ENCODE measurements at regions not wholly inside any gene's neighbourhood (a gene's known extent, or its start where the extent isn't known, plus 50 kb on each side); places are given as distances from the start of the nearest gene placed in this dataset.
"Not testable (repeated sequence)": the region's sequence is repeated elsewhere in the genome, so short reads cannot be mapped to it uniquely, and the experiment has no call there.

- DNase-seq (ENCODE audit: extremely low read depth in 1 of 2, low read depth in 1 of 2) = no peak
These were observed 769.7 kb upstream of the AUTS2 start for GRCh38 chr7:68828575-68828974.

DNA sequence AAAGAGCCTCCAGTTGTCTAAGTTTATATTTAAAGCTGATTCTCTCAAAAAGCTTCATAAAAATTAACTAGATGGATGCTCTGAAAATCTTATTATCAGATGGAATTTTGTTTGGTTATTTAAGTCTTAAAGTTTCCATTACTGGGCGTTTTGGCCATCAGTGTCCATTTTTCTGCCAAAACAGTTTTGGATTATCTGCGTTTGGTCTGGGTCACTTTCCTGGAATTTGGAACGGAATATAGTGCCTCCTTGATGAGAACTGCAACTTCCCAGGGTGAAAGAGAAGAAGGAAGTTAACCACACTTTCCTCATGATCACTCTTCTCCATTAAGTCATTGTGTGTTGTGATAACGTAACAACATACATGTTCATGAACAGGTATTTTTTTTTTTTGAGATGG lies 764.9 kb upstream of the AUTS2 start:
- DNase-seq (ENCODE audit: extremely low read depth in 1 of 2, low read depth in 1 of 2) = no peak

DNA sequence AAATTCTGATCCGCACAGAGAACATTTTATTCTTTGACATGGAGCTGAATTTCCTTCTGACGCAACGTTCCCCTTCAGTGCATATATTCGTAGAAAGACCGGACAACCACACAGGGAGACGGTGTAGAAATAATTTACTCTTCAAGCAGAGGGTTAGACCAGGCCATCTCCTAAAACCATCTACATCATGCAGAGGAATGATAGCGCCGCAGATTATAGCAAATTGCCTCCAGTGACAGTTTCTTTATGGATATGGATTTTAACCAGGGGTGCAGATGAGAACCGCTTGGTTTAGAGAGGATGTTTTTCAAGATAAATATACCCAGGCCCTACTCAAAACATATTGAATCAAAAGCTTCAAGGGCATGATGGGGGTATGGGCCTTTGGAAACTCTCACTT lies 759.3 kb upstream of the AUTS2 start:
- DNase-seq (ENCODE audit: extremely low read depth in 1 of 2, low read depth in 1 of 2) = no peak

DNA sequence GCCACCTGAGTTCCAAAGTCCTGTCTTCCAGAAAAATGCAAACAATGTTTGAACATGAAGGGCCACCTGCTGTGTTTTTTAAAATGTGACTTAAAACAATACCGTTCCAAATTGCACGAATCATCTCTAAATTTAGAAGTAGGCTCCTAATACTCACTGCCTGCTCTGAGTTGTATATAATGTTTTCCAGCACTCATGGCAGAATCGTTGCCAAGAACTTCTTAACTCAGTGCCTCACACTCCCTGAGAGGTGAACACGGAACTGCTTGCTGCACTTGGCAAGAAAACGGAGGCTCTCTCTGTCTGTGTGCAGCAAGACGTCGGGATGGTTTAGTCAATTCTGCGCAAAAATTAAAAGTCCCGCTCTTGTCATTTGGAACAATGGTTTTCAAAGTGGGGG lies 757.3 kb upstream of the AUTS2 start:
- DNase-seq (ENCODE audit: extremely low read depth in 1 of 2, low read depth in 1 of 2) = no peak

GRCh38 chr7:68843985-68844384 lies 754.3 kb upstream of the AUTS2 start:
- not testable (repeated sequence) for DNase-seq (ENCODE audit: extremely low read depth in 1 of 2, low read depth in 1 of 2)

DNA sequence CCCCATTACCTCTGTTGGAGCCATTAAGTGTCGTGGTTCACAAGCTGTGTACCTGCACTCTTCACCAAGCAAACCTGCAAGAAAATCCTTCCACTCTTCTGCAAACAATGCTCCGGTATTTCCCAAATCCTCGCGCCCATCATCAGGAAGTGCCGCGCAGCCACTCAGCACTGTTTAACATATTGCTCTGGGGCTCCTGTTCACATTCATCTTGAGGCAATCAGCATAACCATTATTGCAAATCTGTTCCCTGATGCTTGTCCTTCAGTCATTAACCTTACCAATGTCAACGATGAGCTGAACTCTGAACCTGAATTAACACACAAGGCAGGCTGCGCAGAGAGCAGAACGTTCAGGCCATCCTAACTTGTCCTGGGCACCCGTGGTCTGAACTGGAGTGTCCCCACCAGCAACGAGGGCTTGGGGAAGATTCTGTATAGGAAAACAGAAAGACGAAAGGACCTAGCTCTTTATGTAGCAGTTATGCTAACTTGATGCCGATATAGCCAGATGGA lies 751.4 kb upstream of the AUTS2 start:
- no peak for DNase-seq (ENCODE audit: extremely low read depth in 1 of 2, low read depth in 1 of 2)

- DNase-seq (ENCODE audit: extremely low read depth in 1 of 2, low read depth in 1 of 2) = no peak
These were observed 745.0 kb upstream of the AUTS2 start for GRCh38 chr7:68853254-68853653.

DNA sequence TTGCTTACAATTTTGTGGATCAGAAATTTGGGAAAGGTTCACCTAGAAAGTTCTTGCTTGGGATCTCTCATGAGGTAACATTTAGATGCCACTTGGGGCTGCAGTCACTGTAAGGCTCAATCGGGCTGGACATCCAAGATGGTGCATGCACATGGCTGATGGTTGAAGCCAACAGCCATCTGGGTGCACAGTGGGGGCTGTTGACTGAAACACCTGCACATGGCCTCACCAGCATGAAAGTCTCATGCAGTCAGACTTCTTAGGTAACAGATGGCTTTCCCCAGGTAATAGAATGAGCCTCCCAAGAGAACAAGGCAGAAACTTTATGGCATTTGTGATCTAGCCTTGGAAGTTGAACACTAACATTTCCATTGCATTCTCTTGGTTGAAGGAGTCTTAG lies 740.7 kb upstream of the AUTS2 start:
- no peak for DNase-seq (ENCODE audit: extremely low read depth in 1 of 2, low read depth in 1 of 2)

GRCh38 chr7:68858497-68858896 lies 739.8 kb upstream of the AUTS2 start:
- no peak for DNase-seq (ENCODE audit: extremely low read depth in 1 of 2, low read depth in 1 of 2)

DNA sequence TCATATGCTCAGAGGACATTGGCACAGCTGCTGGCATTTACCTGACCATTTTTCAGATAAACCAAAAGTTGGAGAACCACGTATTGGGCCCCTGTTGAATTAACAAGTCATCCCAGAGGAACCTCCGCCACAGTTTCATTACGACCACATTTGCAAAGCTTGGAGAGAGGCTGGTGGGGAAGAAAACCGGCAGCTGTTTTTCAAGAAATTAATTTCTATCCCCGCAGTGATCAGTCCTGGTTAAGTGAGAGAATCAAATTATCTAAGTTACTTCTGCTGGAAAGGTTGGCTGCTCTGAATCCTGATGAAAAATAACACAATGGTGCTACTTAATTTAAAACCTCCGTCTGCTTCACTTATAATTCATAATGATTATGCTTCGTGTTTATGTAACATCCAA lies 737.1 kb upstream of the AUTS2 start:
- DNase-seq (ENCODE audit: extremely low read depth in 1 of 2, low read depth in 1 of 2) = no peak

GRCh38 chr7:68862261-68862660 lies 736.0 kb upstream of the AUTS2 start:
- DNase-seq (ENCODE audit: extremely low read depth in 1 of 2, low read depth in 1 of 2) = no peak

DNA sequence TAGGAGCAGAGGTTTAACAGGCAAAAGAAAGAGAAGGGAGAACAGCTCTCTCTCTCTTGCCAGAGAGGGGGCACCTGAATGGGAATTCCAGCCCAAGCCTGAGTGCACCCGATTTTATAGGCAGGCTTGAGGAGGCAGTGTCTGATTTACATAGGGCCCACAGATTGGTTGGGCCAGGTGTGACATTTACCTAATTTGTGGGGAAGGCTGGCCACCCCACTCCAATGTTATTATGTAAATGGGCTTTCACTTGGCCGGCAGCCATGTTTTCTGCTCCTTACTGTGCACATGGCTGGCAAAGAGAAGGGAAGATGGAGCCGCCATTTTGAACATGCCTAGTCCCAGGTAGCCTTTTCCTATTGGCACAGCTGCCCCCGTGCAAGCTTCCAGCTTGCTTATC lies 735.5 kb upstream of the AUTS2 start:
- no peak for DNase-seq (ENCODE audit: extremely low read depth in 1 of 2, low read depth in 1 of 2)

DNA sequence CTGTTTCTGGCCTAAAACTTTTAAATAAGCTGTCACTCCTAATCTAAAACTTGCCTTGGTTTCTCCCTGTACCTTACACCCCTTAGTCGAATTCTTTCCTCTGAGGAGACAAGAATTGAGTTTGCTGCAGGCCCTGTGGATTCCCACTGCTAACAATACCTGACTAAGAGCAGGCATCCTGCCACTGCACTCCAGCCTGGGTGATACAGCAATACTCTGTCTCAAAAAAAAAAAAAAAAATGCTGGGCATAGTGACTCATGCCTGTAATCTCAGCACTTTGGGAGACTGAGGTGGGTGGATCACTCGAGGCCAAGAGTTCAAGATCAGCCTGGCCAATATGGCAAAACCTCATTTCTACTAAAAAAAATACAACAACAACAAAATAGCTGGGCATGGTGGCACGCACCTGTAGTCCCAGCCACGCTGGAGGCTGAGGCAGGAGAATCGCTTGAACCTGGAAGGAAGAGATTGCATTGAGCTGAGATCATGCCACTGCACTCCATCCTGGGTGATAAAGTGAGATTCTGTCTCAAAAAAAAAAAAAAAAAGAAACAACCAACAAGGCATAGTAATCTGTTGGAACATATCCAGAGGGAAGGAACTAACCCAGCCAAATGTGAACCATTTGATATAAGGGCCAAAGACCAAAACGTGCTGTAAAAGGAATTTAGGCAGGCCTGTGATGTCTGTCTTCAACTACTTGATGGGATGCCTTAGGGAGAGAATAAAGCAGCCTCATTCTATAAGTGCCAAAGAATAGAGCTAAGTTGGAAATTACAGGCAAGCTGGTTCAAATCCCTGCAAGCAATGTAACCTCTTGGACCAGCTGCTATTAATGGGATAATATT lies 732.7 kb upstream of the AUTS2 start:
- no peak for DNase-seq (ENCODE audit: extremely low read depth in 1 of 2, low read depth in 1 of 2)

GRCh38 chr7:68866200-68866570 lies 732.1 kb upstream of the AUTS2 start:
- DNase-seq (ENCODE audit: extremely low read depth in 1 of 2, low read depth in 1 of 2) = no peak

DNA sequence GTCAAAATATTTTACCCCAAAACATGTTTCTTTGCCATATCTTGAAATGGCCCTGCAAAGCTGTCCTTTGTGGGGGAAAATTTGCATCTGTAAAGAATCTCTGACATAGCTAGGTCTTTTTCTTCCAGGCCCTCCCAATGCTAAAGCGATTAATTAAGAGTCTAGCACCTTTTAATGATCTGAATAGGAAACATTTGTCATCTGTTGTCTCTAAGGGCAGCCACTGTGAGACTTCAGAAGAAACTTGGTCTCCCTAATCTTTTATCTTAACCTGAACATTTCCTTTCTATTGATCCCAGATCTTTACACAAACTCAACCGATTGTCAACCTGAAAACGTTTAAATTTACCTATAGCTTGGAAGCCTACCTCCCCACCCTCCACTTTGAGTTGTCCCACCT lies 731.6 kb upstream of the AUTS2 start:
- not testable (repeated sequence) for DNase-seq (ENCODE audit: extremely low read depth in 1 of 2, low read depth in 1 of 2)

DNA sequence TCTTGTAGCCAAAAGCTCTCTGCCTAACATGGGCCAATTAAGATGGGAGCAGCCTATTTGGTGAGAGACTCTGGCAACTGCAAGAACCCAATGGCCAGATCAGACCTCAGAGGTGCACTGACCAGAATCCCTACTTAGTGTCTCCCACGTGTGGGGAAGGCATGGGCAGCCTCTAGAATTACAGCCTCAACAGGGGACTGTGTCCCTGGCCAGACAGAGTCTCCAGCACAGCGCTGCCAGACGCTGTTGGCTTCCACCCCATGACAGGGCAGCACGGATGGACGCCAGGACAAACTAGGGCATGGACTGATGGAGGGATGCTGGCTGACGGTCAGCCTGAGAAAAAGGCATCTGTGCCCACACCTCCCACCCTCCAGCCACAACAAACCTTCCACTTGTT lies 729.3 kb upstream of the AUTS2 start:
- no peak for DNase-seq (ENCODE audit: extremely low read depth in 1 of 2, low read depth in 1 of 2)

GRCh38 chr7:68873616-68874015 lies 724.7 kb upstream of the AUTS2 start:
- DNase-seq (ENCODE audit: extremely low read depth in 1 of 2, low read depth in 1 of 2) = no peak

GRCh38 chr7:68875857-68876256 lies 722.4 kb upstream of the AUTS2 start:
- DNase-seq (ENCODE audit: extremely low read depth in 1 of 2, low read depth in 1 of 2) = no peak

DNA sequence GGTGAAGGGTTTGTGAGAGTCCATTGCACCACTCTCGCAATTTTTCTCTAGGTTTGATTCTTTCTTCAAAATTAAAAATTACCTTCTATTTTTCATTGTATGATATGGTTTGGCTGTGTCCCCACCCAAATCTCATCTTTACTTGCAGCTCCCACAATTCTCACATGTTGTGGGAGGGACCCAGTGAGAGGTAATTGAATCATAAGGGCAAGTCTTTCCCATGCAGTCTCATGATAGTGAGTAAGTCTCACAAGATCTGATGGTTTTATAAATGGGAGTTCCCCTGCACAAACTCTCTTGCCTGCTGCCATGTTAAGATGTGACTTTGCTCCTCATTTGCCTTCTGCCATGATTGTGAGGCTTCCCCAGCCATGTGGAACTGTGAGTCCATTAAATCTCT lies 711.2 kb upstream of the AUTS2 start:
- DNase-seq (ENCODE audit: extremely low read depth in 1 of 2, low read depth in 1 of 2) = not testable (repeated sequence)

GRCh38 chr7:68888971-68889385 lies 709.3 kb upstream of the AUTS2 start:
- DNase-seq (ENCODE audit: extremely low read depth in 1 of 2, low read depth in 1 of 2) = no peak

GRCh38 chr7:68892236-68892635 lies 706.0 kb upstream of the AUTS2 start:
- no peak for DNase-seq (ENCODE audit: extremely low read depth in 1 of 2, low read depth in 1 of 2)

GRCh38 chr7:68893411-68893810 lies 704.9 kb upstream of the AUTS2 start:
- DNase-seq (ENCODE audit: extremely low read depth in 1 of 2, low read depth in 1 of 2) = no peak

- not testable (repeated sequence) for DNase-seq (ENCODE audit: extremely low read depth in 1 of 2, low read depth in 1 of 2)
These were observed 699.1 kb upstream of the AUTS2 start for GRCh38 chr7:68899156-68899555.
